HG02642 (cell line): ENCODE measurements at regions not wholly inside any gene's neighbourhood (a gene's known extent, or its start where the extent isn't known, plus 50 kb on each side); places are given as distances from the start of the nearest gene placed in this dataset.
"Not testable (repeated sequence)": the region's sequence is repeated elsewhere in the genome, so short reads cannot be mapped to it uniquely, and the experiment has no call there.

Experiments used
- ATAC-seq: cut with Tn5 transposase; IDR thresholded peaks from one replicate; pipeline ENCODE4 v1.9.1; 2021; ENCODE audit warnings: mild to moderate bottlenecking; ENCODE audit not compliant: unreplicated experiment, poor library complexity

GRCh38 chr1:73537400-73537799 is 660.6 kb downstream of the LRRIQ3 start:
- no peak for ATAC-seq

- ATAC-seq: no peak
Observed at GRCh38 chr1:73517603-73518191, 680.3 kb downstream of the LRRIQ3 start.

GRCh38 chr1:73516451-73516850 is 681.5 kb downstream of the LRRIQ3 start:
- ATAC-seq: no peak

DNA sequence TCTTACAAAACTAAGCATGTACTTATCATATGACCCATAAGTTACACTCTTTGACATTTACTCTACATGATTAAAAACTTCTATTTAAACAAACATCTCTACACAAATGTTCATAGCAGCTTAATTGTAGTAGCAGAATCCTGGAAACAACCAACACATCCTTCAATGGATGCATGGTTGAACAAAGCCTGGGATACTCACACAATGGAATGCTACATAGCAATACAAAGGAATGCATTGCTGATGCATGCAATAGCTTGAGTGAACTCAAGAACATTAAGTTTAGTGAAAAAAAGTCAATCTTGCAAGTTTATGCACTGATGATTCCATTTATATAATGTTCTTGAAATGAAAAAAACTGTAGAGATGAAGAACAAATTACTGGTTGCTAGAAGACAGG is 686.9 kb downstream of the LRRIQ3 start:
- no peak for ATAC-seq

DNA sequence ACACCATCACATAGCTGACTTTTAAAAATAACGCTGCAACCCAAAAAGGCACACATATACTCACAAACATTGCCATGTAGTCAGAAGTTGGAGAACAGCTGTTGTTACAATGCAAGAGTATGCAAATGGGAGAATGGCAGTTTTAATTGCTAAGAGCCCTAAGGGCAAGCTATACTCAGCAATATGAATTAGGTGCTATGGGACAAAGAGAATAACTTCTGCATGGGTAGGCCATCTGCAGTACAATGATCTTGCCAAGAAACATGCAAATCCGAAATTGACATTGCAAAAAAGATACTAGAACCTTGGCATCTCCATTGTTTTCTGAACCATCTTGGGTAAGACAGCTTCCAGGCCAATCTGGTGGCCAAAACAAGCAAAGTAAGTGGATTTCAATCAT is 697.8 kb downstream of the LRRIQ3 start:
- ATAC-seq: no peak

DNA sequence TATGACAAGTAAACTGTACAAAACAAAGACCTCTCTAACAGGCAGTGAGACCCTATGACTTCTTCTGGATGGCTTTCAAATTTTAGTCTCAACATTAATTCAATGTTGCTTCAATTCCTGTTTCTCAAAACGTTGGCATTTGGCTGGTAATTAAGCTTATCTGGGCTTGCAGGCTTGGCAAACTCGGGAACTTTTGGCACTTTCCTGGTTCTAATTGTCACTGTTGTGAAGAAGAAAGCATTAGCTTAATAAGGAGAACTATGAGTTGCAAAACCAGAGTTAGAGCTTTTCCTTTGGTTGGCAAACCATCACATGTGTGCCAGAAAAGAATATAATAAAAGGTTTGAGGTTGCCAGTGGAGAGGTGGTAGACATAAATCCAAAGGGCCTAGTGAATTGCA is 698.3 kb downstream of the LRRIQ3 start:
- no peak for ATAC-seq

GRCh38 chr1:73491621-73492020 is 706.4 kb downstream of the LRRIQ3 start:
- ATAC-seq: no peak

GRCh38 chr1:73475316-73475870 is 722.6 kb downstream of the LRRIQ3 start:
- no peak for ATAC-seq

DNA sequence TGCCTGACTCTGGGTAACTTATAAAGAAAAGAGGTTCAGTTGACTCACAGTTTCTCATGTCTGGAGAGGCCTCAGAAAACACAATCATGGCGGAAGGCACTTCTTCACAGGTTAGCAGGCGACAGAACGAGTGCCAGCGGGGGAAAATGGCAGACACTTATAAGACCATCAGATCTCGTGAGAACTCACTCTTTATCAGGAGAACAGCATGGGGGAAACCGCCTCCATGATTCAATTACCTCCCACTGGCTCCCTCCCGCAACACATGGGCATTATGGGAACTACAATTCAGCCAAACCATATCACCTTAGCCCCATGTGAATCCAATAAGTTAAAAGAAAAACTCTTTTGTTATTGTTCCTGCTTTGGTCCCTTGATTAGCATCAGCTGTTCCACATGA is 725.2 kb downstream of the LRRIQ3 start:
- no peak for ATAC-seq

- ATAC-seq: no peak
Observed at GRCh38 chr1:73467731-73468130, 730.2 kb downstream of the LRRIQ3 start.

GRCh38 chr1:73463873-73464272 is 734.1 kb downstream of the LRRIQ3 start:
- no peak for ATAC-seq

DNA sequence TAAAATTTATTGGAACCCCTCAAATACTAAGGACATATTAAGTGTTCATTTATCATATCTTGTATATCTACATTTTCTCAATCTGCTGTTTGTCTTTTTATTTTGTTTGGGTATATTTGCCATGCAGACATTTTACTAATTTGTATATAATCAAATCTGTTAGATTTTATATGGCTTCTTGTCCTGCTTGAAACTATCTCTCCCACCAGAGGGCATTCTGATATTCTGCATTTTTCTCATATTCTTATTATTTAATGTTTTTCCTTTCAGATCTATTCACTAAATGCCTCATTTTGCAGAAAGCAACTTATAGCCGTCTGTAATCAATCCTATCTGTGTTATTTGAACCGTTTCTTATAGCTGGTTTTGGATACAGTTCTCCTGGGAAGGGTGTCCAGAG is 745.5 kb downstream of the LRRIQ3 start:
- no peak for ATAC-seq

DNA sequence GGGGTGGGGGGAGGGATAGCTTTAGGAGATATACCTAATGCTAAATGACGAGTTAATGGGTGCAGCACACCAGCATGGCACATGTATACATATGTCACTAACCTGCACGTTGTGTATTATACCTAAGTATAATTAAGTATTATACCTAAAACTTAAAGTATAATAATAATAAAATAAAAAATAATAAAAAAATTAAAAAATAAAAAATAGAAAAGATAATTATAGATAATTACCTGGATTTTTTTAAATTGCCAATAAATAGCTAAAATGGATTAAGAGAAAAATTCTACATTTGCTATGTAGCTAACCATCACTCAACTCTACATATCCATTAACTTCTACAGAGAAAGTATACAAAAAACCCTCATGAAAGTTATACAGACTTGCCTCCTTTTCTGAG is 747.3 kb downstream of the LRRIQ3 start:
- ATAC-seq: not testable (repeated sequence)

DNA sequence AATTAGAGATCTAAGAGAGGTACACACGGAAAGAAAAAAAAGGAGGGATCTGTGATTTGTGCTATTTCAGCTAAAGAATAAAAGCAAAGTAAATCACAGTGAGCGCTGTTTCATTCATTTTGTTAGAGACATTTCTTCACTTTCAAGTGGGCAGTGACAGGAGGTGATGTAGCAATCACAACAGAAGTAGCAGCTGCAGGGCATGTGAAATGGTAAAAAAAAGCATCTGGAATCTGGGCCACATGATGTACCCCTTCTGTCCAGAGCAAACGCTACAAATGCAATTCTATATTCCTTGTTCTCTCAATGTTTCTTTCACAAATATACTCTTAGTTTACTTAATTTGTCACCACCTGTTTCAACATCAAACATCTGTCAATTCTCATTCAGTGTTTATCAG is 786.5 kb downstream of the LRRIQ3 start:
- ATAC-seq: no peak

DNA sequence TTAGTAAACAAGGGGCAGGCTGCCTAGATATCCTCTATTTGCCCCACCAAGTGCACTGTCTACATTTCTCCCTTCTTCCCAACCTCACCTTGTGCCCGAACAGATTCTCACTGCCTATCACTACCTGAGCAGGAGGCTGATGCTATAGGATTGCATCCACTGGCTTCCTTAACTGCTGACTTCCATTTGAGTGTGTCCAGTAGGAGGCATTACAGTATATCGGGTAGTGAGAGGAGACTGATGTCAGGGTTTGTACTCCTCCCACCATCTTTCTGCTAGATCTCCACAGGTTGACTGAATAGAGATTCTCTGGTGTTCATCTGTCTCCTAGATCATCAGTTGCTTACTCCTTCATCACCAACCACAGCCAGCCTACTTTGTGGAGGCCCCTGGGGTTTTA is 796.3 kb downstream of the LRRIQ3 start:
- no peak for ATAC-seq

DNA sequence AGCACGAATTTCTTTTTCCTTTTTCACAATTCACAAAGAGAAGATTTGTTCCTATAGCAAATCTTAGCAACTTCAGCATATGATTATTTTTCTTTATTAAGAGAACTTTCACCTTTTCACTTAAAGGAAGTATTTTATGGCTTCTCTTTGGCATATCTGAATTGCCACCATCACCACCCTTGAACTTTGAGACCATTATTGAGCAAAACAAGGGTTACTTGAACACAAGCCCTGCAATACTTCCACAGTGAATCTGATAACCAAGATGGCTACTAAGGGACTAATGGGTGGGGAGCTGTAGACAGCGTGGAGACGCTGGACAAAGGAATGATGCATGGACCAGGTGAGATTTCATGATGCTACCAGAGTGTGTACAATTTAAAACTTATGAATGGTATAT is 815.0 kb downstream of the LRRIQ3 start:
- ATAC-seq: no peak

- ATAC-seq: no peak
Observed at GRCh38 chr1:73366734-73367413, 831.1 kb downstream of the LRRIQ3 start.

GRCh38 chr1:73359001-73359400 is 839.0 kb downstream of the LRRIQ3 start:
- no peak for ATAC-seq

GRCh38 chr1:73356485-73356884 is 841.5 kb downstream of the LRRIQ3 start:
- ATAC-seq: no peak

GRCh38 chr1:73343947-73344346 is 854.0 kb downstream of the LRRIQ3 start:
- no peak for ATAC-seq

DNA sequence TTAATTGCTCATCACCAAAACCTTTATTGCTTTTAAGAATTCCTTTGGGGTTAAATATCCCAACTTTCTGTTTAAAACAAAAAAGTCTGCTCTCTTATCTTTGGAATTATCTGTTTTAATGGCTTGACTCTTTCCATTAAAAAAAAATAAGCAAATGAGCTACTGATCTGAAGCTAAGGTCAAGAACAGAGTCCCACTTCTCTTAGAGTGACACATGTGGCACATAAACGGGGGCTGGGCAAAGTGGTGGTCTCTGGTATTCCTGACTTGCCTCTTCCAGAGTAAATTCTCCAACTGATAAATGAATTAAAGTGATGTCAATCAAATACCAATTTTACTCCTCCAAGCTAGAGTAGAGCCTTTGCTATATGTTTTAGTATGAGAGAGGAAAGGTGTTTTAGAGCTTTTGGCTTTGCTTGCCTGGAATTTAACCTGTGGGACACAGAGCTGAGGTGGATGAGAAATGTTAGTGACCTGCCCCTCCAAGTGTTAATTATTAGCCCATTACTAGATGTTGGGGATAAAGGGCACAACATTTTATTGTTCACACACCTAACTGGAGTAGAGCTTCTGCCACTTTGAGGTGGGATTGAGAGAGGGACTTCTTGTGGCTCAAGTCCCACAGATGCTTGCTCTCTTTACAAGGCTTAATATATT is 864.0 kb downstream of the LRRIQ3 start:
- ATAC-seq: no peak

DNA sequence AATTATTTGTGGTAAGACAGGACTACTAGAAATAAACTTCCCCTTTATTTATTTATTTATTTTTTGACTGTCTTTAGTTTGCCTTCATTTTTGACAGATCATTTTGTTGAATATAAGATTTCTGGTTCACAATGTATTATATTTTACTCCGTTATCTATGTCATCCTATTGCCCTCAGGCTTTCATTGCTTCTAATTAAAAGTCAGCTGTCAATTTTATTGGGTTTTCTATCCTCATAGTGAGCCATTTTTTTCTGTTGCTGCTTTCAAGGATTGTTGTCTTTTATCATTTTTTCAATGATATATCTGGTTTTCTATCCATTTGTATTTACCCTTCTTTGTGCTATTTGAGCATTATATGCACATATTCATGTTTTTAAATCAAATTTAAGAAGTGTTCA is 866.2 kb downstream of the LRRIQ3 start:
- no peak for ATAC-seq
